ENCODE measurements at regions not wholly inside any gene's neighbourhood (a gene's known extent, or its start where the extent isn't known, plus 50 kb on each side); places are given as distances from the start of the nearest gene placed in this dataset.

GRCh38 chr4:57740625-57741190, 630.5 kb upstream of the IGFBP7 start:
- no peak overlapping the region for H3K27ac ChIP-seq (ENCODE audit: insufficient read length, low read depth, low read length)
- no peaks in the 10 kb centered on the region for H4K20me1 ChIP-seq (ENCODE audit: control insufficient read depth, insufficient read depth, insufficient read length)
- no peaks in the 10 kb centered on the region for H3K79me2 ChIP-seq (ENCODE audit: insufficient read depth, low read length)
- H2BK15ac ChIP-seq (ENCODE audit: low read depth, low read length): no peak overlapping the region
- H3K23ac ChIP-seq (ENCODE audit: insufficient read length, low read depth, low read length): no peak overlapping the region
- no peak overlapping the region for H2BK12ac ChIP-seq (ENCODE audit: insufficient read length, low read depth, low read length)
- H2AFZ ChIP-seq (ENCODE audit: low read length): no peak overlapping the region
- H4K91ac ChIP-seq (ENCODE audit: insufficient read length, low read depth, low read length): no peak overlapping the region
- H3K4me2 ChIP-seq (ENCODE audit: insufficient read depth, insufficient read length, low read length): no peak overlapping the region
- no peak for TF ChIP-seq CTCF (conservative IDR thresholded peaks at IDR 0.05)
- H3T11ph ChIP-seq (ENCODE audit: low read length): no peak overlapping the region
- no peaks in the 10 kb centered on the region for H3K9me3 ChIP-seq (ENCODE audit: control insufficient read depth, low read depth, low read length)
- no peak overlapping the region for H4K8ac ChIP-seq (replicated peaks; ENCODE audit: insufficient read length, low read depth, low read length)
- H4K5ac ChIP-seq (ENCODE audit: insufficient read length, low read depth, low read length): no peak overlapping the region
- H3K4me3 Mint-ChIP-seq: no peak overlapping the region
- no peak overlapping the region for H2BK20ac ChIP-seq (ENCODE audit: low read depth, low read length, poor library complexity, severe bottlenecking)
- H3K18ac ChIP-seq (ENCODE audit: insufficient read length, low read depth, low read length): no peak overlapping the region
- no peak overlapping the region for H2AK5ac ChIP-seq (ENCODE audit: insufficient read length, low read length)
- H3K36me3 Mint-ChIP-seq (ENCODE audit: insufficient read depth in 1 of 3, low read depth in 3 of 3): peaks cover 0 to 10% (median 10%) of the 10 kb centered on the region in 3 experiments; a peak in 4 of 7 replicates
- no peaks in the 10 kb centered on the region for H3K4me1 Mint-ChIP-seq
- no peak overlapping the region for H2BK5ac ChIP-seq (ENCODE audit: insufficient read length, low read length)
- H2BK120ac ChIP-seq (ENCODE audit: low read depth, low read length, poor library complexity, severe bottlenecking): no peak overlapping the region
- peaks cover 16 to 17% of the 10 kb centered on the region in 2 experiments for H3K9me3 Mint-ChIP-seq
- H3K9ac ChIP-seq (ENCODE audit: extremely low read depth, insufficient read length, low read length): no peak overlapping the region
- no peak overlapping the region for H3K56ac ChIP-seq (ENCODE audit: insufficient read length, low read depth, low read length)
- no peaks in the 10 kb centered on the region for H3K23me2 ChIP-seq (ENCODE audit: insufficient read length, low read depth, low read length, poor library complexity, severe bottlenecking)
- no peaks in the 10 kb centered on the region for H3K27me3 Mint-ChIP-seq (ENCODE audit: low read depth)
- H3K27me3 ChIP-seq (ENCODE audit: insufficient read depth, low read length): no peaks in the 10 kb centered on the region
- no peak overlapping the region for H3K14ac ChIP-seq (ENCODE audit: insufficient read depth, low read length)
- WGBS (ENCODE audit: extremely low coverage, insufficient read length, low lambda C conversion rate): no CpG with 5 or more reads among the region's 1 CpG
- no peak overlapping the region for H3K27ac Mint-ChIP-seq
- no peak overlapping the region for H3K4ac ChIP-seq (ENCODE audit: low read depth, low read length)
- H3K79me1 ChIP-seq (ENCODE audit: insufficient read depth, low read depth, low read length, poor library complexity, severe bottlenecking): no peaks in the 10 kb centered on the region
- DNase-seq: no peak
- no peaks in the 10 kb centered on the region for H3K4me1 ChIP-seq (ENCODE audit: insufficient read depth, low read length)
